ENCODE measurements at regions not wholly inside any gene's neighbourhood (a gene's known extent, or its start where the extent isn't known, plus 50 kb on each side); places are given as distances from the start of the nearest gene placed in this dataset.

GRCh38 chr14:42533476-42533875 is 926.8 kb downstream of the LRFN5 start (continued):
- TF ChIP-seq REST (IDR thresholded peaks at IDR 0.05; ENCODE audit: unreplicated experiment) (no peak), EZH2phosphoT487 (IDR thresholded peaks at IDR 0.05; ENCODE audit: unreplicated experiment) (no peak)

GRCh38 chr14:42532194-42532593 is 925.5 kb downstream of the LRFN5 start:
- Mint-ChIP-seq H3K9me3 (no peaks in the 10 kb centered on the region), H3K36me3 (ENCODE audit: low read depth) (no peaks in the 10 kb centered on the region), H3K27ac (no peak overlapping the region), H3K27me3 (ENCODE audit: insufficient read depth, low read depth, poor library complexity) (peaks cover 1% of the 10 kb centered on the region), H3K4me1 (peaks cover 2% of the 10 kb centered on the region; the same call in 1 of the 3 replicates), H3K4me3 (no peak overlapping the region)
- Histone ChIP-seq H3F3A (replicated peaks; ENCODE audit: low read depth) (no peaks in the 10 kb centered on the region), H2AFZ (no peak overlapping the region), H3K4me3 (no peak overlapping the region), H4K20me1 (replicated peaks; ENCODE audit: insufficient read depth) (no peaks in the 10 kb centered on the region), H3K27ac (ENCODE audit: low read depth) (no peak overlapping the region), H3K9me2 (ENCODE audit: insufficient read depth) (no peaks in the 10 kb centered on the region), H3K4me1 (ENCODE audit: insufficient read depth) (no peaks in the 10 kb centered on the region), H3K4me2 (no peak overlapping the region), H3K27me3 (ENCODE audit: insufficient read depth) (no peaks in the 10 kb centered on the region), H3K79me2 (replicated peaks; ENCODE audit: insufficient read depth) (no peaks in the 10 kb centered on the region), H3K36me3 (ENCODE audit: insufficient read depth) (no peaks in the 10 kb centered on the region)
- ATAC-seq (no peak), DNase-seq (ENCODE audit: low spot score) (no peak)
- no peak for TF ChIP-seq ZNF114 (CRISPR knock-in tag; IDR thresholded peaks at IDR 0.05)

- no peaks in the 10 kb centered on the region for H3K9me2 ChIP-seq (ENCODE audit: insufficient read depth)
- peaks cover 4% of the 10 kb centered on the region; the same call in 1 of the 2 replicates for H3K4me1 ChIP-seq (ENCODE audit: insufficient read depth)
- TF ChIP-seq JUNB (IDR thresholded peaks at IDR 0.05; ENCODE audit: unreplicated experiment) (no peak), ZNF462 (CRISPR knock-in tag; IDR thresholded peaks at IDR 0.05) (no peak), NANOG (IDR thresholded peaks at IDR 0.05; ENCODE audit: borderline replicate concordance) (no peak), ZNF114 (CRISPR knock-in tag; IDR thresholded peaks at IDR 0.05) (no peak)
- no peaks in the 10 kb centered on the region for H3F3A ChIP-seq (replicated peaks; ENCODE audit: low read depth)
- no peak overlapping the region for H2AFZ ChIP-seq
- ATAC-seq = no peak
- Mint-ChIP-seq H3K27ac (no peak overlapping the region), H3K4me3 (no peak overlapping the region), H3K9me3 (no peaks in the 10 kb centered on the region), H3K4me1 (peaks cover 10% of the 10 kb centered on the region; the same call in 2 of the 3 replicates), H3K36me3 (ENCODE audit: low read depth) (no peaks in the 10 kb centered on the region), H3K27me3 (ENCODE audit: insufficient read depth, low read depth, poor library complexity) (no peaks in the 10 kb centered on the region)
- H3K4me2 ChIP-seq = no peak overlapping the region
- DNase-seq (ENCODE audit: low spot score) = no peak
- H3K79me2 ChIP-seq (replicated peaks; ENCODE audit: insufficient read depth) = no peaks in the 10 kb centered on the region
- no peaks in the 10 kb centered on the region for H4K20me1 ChIP-seq (replicated peaks; ENCODE audit: insufficient read depth)
- no peak overlapping the region for H3K4me3 ChIP-seq
- H3K36me3 ChIP-seq (ENCODE audit: insufficient read depth) = no peaks in the 10 kb centered on the region
- no peaks in the 10 kb centered on the region for H3K27me3 ChIP-seq (ENCODE audit: insufficient read depth)
- H3K27ac ChIP-seq (ENCODE audit: low read depth) = no peak overlapping the region
Observed at GRCh38 chr14:42527141-42527540, 920.5 kb downstream of the LRFN5 start.

Measured in GM23338 (cell line).